Brain microvascular endothelial cell (primary cell): ENCODE measurements at regions not wholly inside any gene's neighbourhood (a gene's known extent, or its start where the extent isn't known, plus 50 kb on each side); places are given as distances from the start of the nearest gene placed in this dataset.
"Not testable (repeated sequence)": the region's sequence is repeated elsewhere in the genome, so short reads cannot be mapped to it uniquely, and the experiment has no call there.

Experiments
- DNase-seq: peaks from one replicate; pipeline ENCODE4 v3.0.0-alpha.2; 2020
- H3K27ac ChIP-seq: fragments of 250-450 bp; sonication (Bioruptor Pico); 2 replicates; pipeline ENCODE4 v1.5.1; 2020; ENCODE audit warnings: mild to moderate bottlenecking, moderate library complexity
- H3K27me3 ChIP-seq: fragments of 250-450 bp; sonication (Bioruptor Pico); replicated peaks from 2 replicates; pipeline ENCODE4 v1.5.1; 2020; ENCODE audit warnings: mild to moderate bottlenecking
- H3K36me3 ChIP-seq: fragments of 250-450 bp; sonication (Bioruptor Pico); replicated peaks from 2 replicates; pipeline ENCODE4 v1.5.1; 2020; ENCODE audit warnings: mild to moderate bottlenecking
- H3K4me3 ChIP-seq: 2 replicates; pipeline ENCODE4 v1.5.1; 2011; ENCODE audit warnings: low read depth, mild to moderate bottlenecking, control low read depth, low read length, moderate library complexity
- CTCF ChIP-seq: IDR thresholded peaks from 2 replicates; pipeline ENCODE4 v1.5.1; 2011; ENCODE audit warnings: low read depth, mild to moderate bottlenecking, moderate library complexity, low read length, control low read depth, inconsistent platforms; ENCODE audit errors: missing control alignments
- in situ Hi-C: cut with HindIII; loops from 2 replicates; pipeline ENCODE4 v1.10.0; 2017; ENCODE audit warnings: low sequenced_read_pairs, low pct_ligation_motif_present

- no peak for DNase-seq
Measured at GRCh38 chr12:115371711-115372110, 687.7 kb upstream of the TBX3 start.

DNA sequence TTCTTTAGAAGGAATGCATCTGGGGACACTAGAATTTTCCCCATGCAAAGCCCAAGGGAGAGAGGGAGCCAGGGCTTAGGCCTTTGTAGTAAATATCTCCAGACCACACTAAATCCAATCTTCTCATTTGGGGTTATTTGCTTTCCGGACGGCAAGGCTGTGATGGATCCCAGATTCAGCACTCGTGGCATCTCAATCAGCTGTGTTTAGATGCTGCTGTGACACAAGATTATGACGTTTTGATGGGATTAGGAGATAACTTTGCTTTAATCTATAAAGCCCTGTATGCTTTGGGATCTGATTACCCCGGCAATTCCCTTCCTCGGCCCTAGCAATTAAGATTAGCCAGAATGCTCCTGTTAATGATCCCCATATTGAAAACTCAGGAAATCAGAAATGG, 686.7 kb upstream of the TBX3 start:
- no peak overlapping the region for H3K27ac ChIP-seq
- H3K36me3 ChIP-seq: no peaks in the 10 kb centered on the region
- no peaks in the 10 kb centered on the region for H3K27me3 ChIP-seq
- in situ Hi-C loops: no loop called here
- no peak overlapping the region for H3K4me3 ChIP-seq
- TF ChIP-seq CTCF: no peak
- DNase-seq: no peak

More at GRCh38 chr12:115371711-115372110, 687.7 kb upstream of the TBX3 start:
- TF ChIP-seq CTCF: no peak
- Histone ChIP-seq H3K36me3 (no peaks in the 10 kb centered on the region), H3K27ac (no peak overlapping the region), H3K4me3 (no peak overlapping the region), H3K27me3 (no peaks in the 10 kb centered on the region)
- in situ Hi-C loops: no loop called here

GRCh38 chr12:115370207-115370606, 686.2 kb upstream of the TBX3 start:
- in situ Hi-C loops: no loop called here
- no peak for DNase-seq
- H3K27me3 ChIP-seq: no peaks in the 10 kb centered on the region
- H3K36me3 ChIP-seq: no peaks in the 10 kb centered on the region
- H3K27ac ChIP-seq: no peak overlapping the region
- no peak for TF ChIP-seq CTCF
- H3K4me3 ChIP-seq: no peak overlapping the region

DNA sequence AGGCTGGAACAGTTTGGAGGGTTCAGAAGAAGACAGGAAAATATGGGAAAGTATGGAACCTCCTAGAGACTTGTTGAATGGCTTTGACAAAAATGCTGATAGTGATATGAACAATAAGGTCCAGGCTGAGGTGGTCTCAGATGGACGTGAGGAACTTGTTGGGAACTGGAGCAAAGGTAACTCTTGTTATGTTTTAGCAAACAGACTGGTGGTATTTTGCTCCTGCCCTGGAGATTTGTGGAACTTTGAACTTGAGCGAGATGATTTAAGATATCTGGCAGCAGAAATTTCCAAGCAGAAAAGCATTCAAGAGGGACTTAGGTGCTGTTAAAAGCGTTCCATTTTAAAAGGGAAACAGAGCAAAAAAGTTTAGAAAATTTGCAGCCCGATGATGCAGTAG, 682.3 kb upstream of the TBX3 start:
- in situ Hi-C loops, H3K27me3 ChIP-seq, DNase-seq, H3K27ac ChIP-seq, H3K4me3 ChIP-seq, H3K36me3 ChIP-seq: not testable (repeated sequence)

DNA sequence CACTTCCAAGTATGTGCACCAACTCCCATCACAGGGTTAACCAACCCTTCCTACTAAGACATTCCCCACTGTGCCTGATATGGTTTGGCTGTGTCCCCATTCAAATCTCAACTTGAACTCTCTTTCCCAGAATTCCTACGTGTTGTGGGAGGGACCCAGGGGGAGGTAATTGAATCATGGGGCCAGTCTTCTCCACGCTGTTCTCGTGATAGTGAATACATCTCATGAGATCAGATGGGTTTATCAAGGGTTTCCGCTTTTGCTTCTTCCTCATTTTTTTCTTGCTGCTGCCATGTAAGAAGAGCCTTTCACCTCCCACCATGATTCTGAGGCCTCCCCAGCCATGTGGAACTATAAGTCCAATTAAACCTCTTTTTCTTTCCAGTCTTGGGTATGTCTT, 681.8 kb upstream of the TBX3 start:
- DNase-seq, in situ Hi-C loops, H3K4me3 ChIP-seq, H3K27me3 ChIP-seq, H3K27ac ChIP-seq, H3K36me3 ChIP-seq: not testable (repeated sequence)

DNA sequence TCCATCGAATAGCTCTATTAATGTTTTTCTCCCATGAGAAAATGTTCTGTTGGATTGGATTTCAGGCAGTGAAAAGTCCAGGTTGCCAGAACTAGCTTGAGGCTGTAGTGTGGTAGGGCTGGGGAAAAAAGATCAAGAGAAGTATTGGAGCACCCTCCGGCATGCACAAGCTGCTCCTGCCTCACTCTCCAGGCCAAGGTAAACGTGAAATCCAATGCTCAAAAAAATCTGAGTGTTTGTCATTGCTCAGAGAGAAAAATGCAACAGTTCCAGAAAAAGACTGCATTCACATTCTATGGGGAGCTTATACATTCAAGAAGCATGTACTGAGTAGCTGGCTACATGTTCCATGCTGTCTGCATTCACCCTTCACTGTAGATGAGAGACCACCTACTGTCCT, 680.9 kb upstream of the TBX3 start:
- no peak for TF ChIP-seq CTCF
- H3K4me3 ChIP-seq: no peak overlapping the region
- no peak for DNase-seq
- no peak overlapping the region for H3K27ac ChIP-seq
- no peaks in the 10 kb centered on the region for H3K36me3 ChIP-seq
- no peaks in the 10 kb centered on the region for H3K27me3 ChIP-seq
- in situ Hi-C loops: no loop called here

DNA sequence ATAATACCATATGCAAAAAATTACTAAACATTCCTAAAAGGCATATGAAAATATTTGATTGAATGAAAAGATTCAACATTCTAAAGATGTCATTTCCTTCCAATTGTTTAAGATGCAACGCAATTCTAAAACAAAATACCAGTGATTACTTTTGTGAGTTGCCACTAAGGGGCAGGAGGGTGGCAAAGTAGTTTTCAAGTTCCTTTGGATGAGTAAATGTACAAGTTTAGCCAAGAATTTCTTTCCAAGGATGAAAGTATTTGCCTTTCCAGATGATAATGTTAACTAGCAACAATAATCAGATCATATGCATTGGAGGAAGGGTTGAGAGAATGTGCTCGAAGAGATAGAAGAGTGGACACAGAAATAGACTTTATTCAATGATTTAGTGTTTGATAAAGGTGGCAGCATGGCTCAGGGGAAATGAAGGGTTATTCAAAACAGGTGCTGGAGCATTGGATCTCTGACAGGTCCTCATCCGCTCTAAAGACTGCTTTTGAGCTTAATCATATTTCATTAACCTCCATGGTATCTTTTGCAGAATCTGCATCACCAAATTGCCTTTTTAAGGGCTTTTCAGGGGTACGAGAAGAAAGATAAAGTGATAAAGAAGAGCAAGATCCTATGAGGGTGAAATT, 678.5 kb upstream of the TBX3 start:
- no peak overlapping the region for H3K4me3 ChIP-seq
- DNase-seq: no peak
- no peaks in the 10 kb centered on the region for H3K27me3 ChIP-seq
- in situ Hi-C loops: no loop called here
- no peak for TF ChIP-seq CTCF
- no peak overlapping the region for H3K27ac ChIP-seq
- no peaks in the 10 kb centered on the region for H3K36me3 ChIP-seq
